RWPE1 (cell line): ENCODE measurements at regions not wholly inside any gene's neighbourhood (a gene's known extent, or its start where the extent isn't known, plus 50 kb on each side); places are given as distances from the start of the nearest gene placed in this dataset.
A peak's percentile ranks its signal among the peaks of the same experiment; 100 is the strongest.
"Not testable (repeated sequence)": the region's sequence is repeated elsewhere in the genome, so short reads cannot be mapped to it uniquely, and the experiment has no call there.

Source experiments
- CTCF ChIA-PET: fragments of 350-600 bp; sonication (Branson Sonifier 250); formaldehyde crosslinking; extraction: SDS; loops from one replicate; lab custom pipeline; 2021; lab: Yijun Ruan, JAX
- POLR2A ChIA-PET: fragments of 400-600 bp; formaldehyde crosslinking; extraction: SDS; loops from one replicate; lab custom pipeline; 2020; ENCODE audit warnings: antibody characterized with exemption; ENCODE audit not compliant: low non-redundant PET; lab: Yijun Ruan, JAX
- DNase-seq: peaks from one replicate; pipeline ENCODE4 v3.0.0; 2012; ENCODE audit warnings: low spot score
- H3K27ac ChIP-seq: fragments of 450-650 bp; 2 replicates; pipeline ENCODE4 v1.5.1; 2017
- CTCF ChIP-seq: fragments of 450-650 bp; conservative IDR thresholded peaks from 2 replicates; pipeline ENCODE4 v1.5.1; 2017; ENCODE audit warnings: low read depth, mild to moderate bottlenecking

GRCh38 chr2:58387701-58388100, 146.6 kb upstream of the FANCL start:
- POLR2A ChIA-PET: no interaction called here
- CTCF ChIA-PET: no interaction called here
- peak; percentile 42 for DNase-seq
- TF ChIP-seq CTCF: no peak
- H3K27ac ChIP-seq: no peak overlapping the region

DNA sequence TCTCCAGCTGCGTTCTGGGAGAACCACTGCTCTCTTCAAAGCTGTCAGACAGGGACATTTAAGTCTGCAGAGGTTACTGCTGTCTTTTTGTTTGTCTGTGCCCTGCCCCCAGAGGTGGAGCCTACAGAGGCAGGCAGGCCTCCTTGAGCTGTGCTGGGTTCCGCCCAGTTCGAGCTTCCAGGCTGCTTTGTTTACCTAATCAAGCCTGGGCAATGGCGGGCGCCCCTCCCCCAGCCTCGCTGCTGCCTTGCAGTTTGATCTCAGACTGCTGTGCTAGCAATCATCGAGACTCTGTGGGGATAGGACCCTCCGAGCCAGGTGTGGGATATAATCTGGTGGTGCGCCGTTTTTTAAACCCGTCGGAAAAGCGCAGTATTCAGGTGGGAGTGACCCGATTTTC, 145.8 kb upstream of the FANCL start:
- H3K27ac ChIP-seq, DNase-seq, POLR2A ChIA-PET: not testable (repeated sequence)
- CTCF ChIA-PET: interaction anchor here (0.6 kb wide), 1 partner anchor 125 kb away, joined by 3 read pairs; no protein-coding TSS in a partner anchor

- H3K27ac ChIP-seq: no peak overlapping the region
- POLR2A ChIA-PET: no interaction called here
- TF ChIP-seq CTCF: no peak
- no peak for DNase-seq
- CTCF ChIA-PET: no interaction called here
Observed at GRCh38 chr2:58378152-58378551, 137.0 kb upstream of the FANCL start.

- no peak for DNase-seq
- ChIA-PET CTCF (interaction anchor here (0.6 kb wide), 1 partner anchor 755 kb away, joined by 3 read pairs; no protein-coding TSS in a partner anchor), POLR2A (no interaction called here)
- TF ChIP-seq CTCF: no peak
- no peak overlapping the region for H3K27ac ChIP-seq
Observed at GRCh38 chr2:58377181-58377580, 136.1 kb upstream of the FANCL start.

DNA sequence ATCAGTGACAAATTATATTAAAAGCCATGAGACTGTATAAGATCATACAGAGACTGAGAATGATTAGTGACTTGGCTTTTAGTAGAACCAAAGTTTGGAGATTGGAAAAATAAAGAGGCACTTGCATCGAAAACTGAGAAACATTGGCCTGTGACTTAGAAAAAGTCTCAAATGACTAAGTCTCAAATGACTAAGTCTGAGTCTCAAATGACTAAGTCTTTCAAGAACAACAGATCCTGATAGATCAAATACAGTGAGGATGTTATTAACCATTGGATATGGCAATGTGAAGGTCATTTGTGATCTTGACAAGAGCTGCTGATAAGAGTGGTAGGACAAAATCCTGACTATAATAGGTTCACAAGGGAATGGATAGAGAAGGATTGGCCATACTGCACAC, 135.5 kb upstream of the FANCL start:
- CTCF ChIA-PET: no interaction called here
- peak; percentile 3 for DNase-seq
- H3K27ac ChIP-seq: no peak overlapping the region
- POLR2A ChIA-PET: no interaction called here
- TF ChIP-seq CTCF: no peak

DNA sequence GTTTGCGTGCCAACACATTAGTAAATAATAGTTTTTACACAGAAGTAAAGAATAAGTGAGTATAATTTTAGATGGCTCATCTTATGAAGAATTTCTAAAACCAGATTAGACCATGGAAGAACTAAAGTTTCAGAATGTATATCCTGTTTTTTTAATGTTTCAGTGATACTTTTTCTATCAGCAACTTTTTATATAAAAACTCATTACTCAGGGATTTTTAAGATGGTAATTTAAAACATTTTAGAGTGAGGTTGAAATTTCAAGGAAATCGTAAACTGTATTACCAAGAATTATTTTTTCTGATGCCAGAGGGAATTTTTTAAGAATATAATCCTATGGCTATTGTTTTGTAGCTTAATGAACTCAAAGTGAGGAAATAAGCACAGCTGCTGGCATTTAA, 128.5 kb upstream of the FANCL start:
- TF ChIP-seq CTCF: no peak
- H3K27ac ChIP-seq: no peak overlapping the region
- POLR2A ChIA-PET: no interaction called here
- DNase-seq: no peak
- CTCF ChIA-PET: no interaction called here

DNA sequence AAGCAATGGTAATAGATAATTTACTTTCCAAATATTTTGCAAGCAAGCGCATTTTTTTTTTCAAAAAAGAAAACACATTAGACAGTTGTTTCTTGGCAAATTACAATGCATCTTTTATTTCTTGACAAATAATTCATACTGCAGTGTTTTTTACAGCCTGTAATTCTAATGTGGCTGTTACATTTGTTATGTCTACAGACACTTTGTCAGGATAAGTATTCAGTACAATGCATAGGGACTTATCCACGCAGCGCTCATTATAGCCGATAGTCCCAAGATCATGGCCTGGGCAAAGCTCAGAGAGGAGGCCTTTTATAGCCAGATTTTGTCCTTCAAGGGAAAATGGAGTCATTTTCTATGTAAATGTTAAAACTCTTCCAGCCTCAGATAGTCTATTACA, 123.0 kb upstream of the FANCL start:
- no peak for DNase-seq
- POLR2A ChIA-PET: no interaction called here
- CTCF ChIA-PET: no interaction called here
- no peak overlapping the region for H3K27ac ChIP-seq
- TF ChIP-seq CTCF: no peak
